ENCODE measurements at regions not wholly inside any gene's neighbourhood (a gene's known extent, or its start where the extent isn't known, plus 50 kb on each side); places are given as distances from the start of the nearest gene placed in this dataset.

DNA sequence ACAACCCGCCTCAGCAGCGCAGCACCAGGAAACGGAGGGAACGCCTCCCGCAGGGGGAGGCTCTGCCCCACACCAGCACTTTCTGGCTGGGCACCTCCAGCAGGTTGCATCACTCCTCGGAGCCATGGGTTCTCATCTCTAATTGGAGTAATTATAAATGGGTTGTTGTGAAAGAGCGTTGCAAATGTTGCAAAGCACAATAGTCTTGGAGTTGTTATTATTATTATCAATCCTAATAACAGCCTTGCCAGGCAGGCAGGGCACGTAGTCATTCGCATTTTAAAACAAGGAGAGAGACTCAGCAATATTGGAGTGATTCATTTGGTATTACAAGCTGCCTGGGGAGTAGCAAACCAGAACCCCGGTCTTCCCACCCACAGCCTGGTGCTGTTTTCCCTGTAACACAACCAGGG lies 108.6 kb upstream of the GJB6 start:
- 32% methylated on average over 8 of the region's 10 CpGs for WGBS (ENCODE audit: low lambda C conversion rate)
- Histone ChIP-seq H3K9ac (no peak overlapping the region), H3K9me3 (no peaks in the 10 kb centered on the region), H3K27ac (ENCODE audit: low read depth in 2 of 2, low read length in 1 of 2) (no peak overlapping the region), H3K79me2 (ENCODE audit: insufficient read depth) (no peaks in the 10 kb centered on the region), H3K4me1 (ENCODE audit: control insufficient read depth in 1 of 2, insufficient read depth in 2 of 2, low read depth in 1 of 2, low read length in 1 of 2) (0 out of 4 replicates have a peak, but pooled peaks cover 0 to 5% of the 10 kb centered on the region in 2 experiments), H2AFZ (ENCODE audit: low read depth) (peak overlapping the region; percentile 58; the same call in 1 of the 2 replicates), H3K4me3 (ENCODE audit: low read depth in 2 of 2, low read length in 1 of 2) (no peak overlapping the region), H3K4me2 (peak overlapping the region; percentile 46; the same call in 1 of the 2 replicates), H3F3A (replicated peaks; ENCODE audit: insufficient read depth) (no peaks in the 10 kb centered on the region), H3K27me3 (ENCODE audit: insufficient read depth) (peaks cover 6% of the 10 kb centered on the region; the same call in 1 of the 2 replicates), H3K36me3 (replicated peaks in 1 of 2; ENCODE audit: control insufficient read depth in 1 of 2, insufficient read depth in 2 of 2, low read length in 1 of 2) (no peaks in the 10 kb centered on the region), H4K20me1 (ENCODE audit: insufficient read depth) (no peaks in the 10 kb centered on the region), H3K9me2 (no peaks in the 10 kb centered on the region)
- no peak for DNase-seq
- POLR2A ChIA-PET: no interaction called here
- no peak for TF ChIP-seq GATA2 (CRISPR knock-in tag; IDR thresholded peaks at IDR 0.05)
- TF ChIP-seq USF1 (IDR thresholded peaks at IDR 0.05; ENCODE audit: borderline replicate concordance, low read depth): no peak
- TF ChIP-seq GABPA (IDR thresholded peaks at IDR 0.05; ENCODE audit: low read depth): no peak
- TF ChIP-seq CTCF (IDR thresholded peaks at IDR 0.05): no peak
- no peak for TF ChIP-seq POLR2AphosphoS5 (IDR thresholded peaks at IDR 0.05; ENCODE audit: low read depth, low read length)
- TF ChIP-seq SIN3A (IDR thresholded peaks at IDR 0.05; ENCODE audit: borderline replicate concordance, low read depth, low read length): no peak
- no peak for TF ChIP-seq EP300 (IDR thresholded peaks at IDR 0.05; ENCODE audit: borderline replicate concordance in 1 of 2, low read depth in 1 of 2, low read length in 1 of 2)
- TF ChIP-seq NFIC (IDR thresholded peaks at IDR 0.05; ENCODE audit: borderline replicate concordance): no peak
- no peak for TF ChIP-seq NRF1 (IDR thresholded peaks at IDR 0.05; ENCODE audit: low read depth, low read length)
- TF ChIP-seq TAF1 (IDR thresholded peaks at IDR 0.05; ENCODE audit: borderline replicate concordance, low read depth, low read length): no peak
- no peak for TF ChIP-seq SMC3 (IDR thresholded peaks at IDR 0.05; ENCODE audit: low read depth, low read length)
- no peak for TF ChIP-seq USF2 (IDR thresholded peaks at IDR 0.05; ENCODE audit: borderline replicate concordance, low read depth, low read length)
- TF ChIP-seq YY1 (IDR thresholded peaks at IDR 0.05; ENCODE audit: low read depth): no peak
- TF ChIP-seq FOXM1 (IDR thresholded peaks at IDR 0.05; ENCODE audit: low read depth): no peak
- no peak for TF ChIP-seq MEF2A (IDR thresholded peaks at IDR 0.05; ENCODE audit: borderline replicate concordance, low read depth)
- TF ChIP-seq TCF12 (IDR thresholded peaks at IDR 0.05): no peak
- TF ChIP-seq RXRA (IDR thresholded peaks at IDR 0.05; ENCODE audit: borderline replicate concordance, low read depth): no peak
- CTCF ChIA-PET: no interaction called here
